NCI-H226 (cell line): ENCODE measurements at regions not wholly inside any gene's neighbourhood (a gene's known extent, or its start where the extent isn't known, plus 50 kb on each side); places are given as distances from the start of the nearest gene placed in this dataset.
A peak's percentile ranks its signal among the peaks of the same experiment; 100 is the strongest.

Experiments used
- DNase-seq: peaks from one replicate; pipeline ENCODE4 v3.0.0-alpha.2; 2015

DNA sequence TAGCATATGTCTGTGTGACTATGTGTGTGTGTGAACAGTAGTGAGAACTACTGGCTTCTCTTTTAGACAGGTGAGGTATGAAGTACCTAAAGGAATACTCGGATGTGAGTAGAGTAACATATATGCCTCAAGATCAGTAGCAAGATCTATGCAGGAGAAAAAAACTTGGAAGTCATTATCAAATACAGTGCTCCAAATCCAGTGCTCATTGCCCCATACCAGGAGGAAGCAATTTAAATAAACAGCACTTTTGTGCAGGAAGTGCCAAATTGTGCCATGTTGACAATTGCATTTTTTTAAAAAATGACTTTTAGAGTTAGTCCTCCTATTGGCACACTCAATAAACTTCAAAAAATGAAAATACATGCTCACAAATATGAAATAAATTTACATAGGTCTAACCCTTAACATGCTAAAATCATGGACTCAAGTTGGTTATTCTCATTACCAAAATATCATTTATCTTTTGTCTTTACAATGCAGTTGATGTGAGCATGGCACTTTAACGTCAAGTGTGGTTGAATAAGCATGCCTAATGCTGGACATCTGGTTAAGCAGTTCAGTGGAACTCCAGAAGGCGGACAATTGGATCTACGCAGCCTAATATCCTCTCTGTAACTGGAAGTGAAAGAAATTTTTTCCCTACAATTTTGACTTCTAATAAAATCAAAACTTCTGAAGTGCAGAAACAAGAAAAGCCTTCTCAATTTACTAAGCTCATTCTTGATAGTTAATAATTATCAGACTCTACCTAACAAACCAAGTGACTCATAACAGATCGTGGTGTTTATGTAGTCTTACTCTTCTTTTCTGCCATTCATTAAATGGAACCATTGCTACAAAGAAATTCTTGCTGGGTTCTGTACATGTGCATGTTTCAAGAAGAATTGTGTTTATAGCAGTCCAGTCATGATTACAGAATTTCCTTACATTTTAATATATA lies 195.2 kb downstream of the MDFIC start:
- no peak for DNase-seq

DNA sequence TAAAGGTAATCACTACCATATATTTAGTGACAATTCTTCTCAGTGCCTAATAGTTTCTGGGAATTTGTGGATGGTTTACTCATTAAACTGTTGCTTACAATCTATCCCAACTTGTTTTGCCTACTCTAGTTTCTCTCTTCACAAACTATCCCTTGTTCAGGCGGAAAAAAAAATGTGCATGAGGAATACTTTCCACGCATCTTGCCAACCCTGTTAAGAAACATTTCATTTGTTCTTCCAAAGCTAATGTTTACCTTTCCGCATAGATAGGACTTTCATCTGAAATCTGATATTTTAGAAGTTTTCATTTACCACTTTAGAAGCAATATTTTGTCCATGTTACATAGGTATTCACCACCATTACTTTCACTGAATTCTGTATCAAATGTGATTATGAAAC lies 191.9 kb downstream of the MDFIC start:
- DNase-seq, result no peak

DNA sequence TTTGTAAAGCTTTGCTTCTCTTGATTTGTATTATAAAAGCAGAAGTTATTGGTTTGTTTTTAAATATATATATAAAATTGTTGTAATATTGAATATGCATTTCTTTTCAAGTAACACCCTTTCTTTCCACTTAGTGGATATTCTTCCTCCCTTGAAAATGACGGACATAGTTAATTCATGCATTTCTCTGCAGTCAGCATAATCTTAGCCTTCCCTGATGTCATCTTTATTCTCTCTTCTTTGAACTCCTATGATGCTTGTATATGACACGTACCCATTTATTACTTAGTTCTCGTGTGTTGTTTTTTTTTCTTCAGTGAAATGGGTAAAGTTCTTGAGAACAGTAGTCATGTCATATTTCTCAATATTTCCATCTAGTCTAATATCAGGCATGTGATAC lies 191.2 kb downstream of the MDFIC start:
- no peak for DNase-seq

DNA sequence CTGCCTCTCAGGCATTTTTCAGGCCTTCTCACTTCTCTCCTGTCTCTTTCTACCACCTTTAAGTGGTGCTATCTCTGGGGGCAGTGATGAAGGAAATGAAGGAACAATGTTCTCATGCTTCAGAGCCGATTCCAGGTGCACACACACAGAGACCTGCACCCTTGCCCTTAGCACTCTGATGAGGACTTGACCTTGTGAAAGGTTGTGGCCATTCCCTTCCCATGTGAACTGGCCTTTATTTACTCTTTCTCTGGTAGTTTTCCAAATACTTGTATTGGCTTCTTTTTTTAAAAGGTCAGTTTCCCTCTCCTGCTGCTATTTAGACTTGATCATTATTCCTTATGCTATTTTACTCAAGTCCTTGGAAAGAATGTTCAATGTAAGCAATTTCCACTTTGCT lies 188.6 kb downstream of the MDFIC start:
- no peak for DNase-seq

DNA sequence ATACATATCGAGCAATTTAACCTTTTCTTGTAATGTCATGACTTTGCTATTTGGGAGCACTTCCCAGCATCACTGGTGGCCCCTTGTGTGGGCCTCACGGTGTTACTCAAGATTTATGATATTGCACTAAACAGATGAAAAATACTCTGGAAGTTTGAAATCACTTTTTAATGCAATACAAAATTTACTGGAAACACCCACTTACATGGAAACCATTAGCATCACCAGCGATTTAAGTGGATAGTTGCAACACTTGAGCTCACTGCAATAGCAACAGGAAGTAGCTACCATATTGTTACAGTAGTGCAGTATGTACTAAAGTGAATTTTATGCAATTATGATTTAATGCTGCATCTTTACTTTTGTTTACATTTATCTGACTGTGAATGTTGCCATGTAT lies 184.4 kb downstream of the MDFIC start:
- no peak for DNase-seq

DNA sequence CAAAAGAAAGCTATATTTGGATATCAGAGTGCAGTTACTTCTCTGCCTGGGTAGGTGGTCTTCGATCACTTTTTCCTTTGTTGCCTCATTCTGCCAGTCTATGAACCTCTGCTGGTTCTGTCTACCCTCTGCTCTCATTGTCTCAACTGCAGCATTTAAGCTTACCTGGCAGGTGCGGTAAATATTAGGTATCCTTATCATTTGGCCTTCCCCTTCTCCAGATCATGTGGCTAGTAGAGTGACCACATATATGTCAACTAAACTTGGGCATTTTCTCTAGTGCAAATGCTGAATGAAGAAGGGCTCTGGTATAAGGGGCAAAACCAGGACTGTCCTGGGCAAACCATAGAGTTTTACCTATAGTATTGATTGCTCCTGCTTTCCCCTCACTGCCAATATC lies 180.8 kb downstream of the MDFIC start:
- no peak for DNase-seq

DNA sequence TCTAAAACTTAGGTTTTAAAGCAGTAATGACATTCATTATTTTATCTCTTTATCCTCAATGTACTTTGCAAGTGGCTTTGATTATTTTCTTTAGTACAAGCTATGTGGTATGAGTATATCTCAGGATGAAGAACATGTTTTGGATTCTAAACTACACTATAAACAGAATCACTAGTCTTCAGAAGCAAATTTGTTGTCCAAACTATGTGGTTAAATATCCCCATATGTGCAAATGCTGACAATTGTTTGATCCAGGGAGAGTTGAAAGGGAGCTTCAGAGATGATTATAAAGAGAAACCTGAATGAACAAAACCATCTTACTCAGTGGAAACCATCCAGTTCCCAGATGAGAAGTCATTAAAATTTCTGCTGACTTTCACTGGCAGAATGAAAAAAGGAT lies 179.3 kb downstream of the MDFIC start:
- DNase-seq, result no peak

DNA sequence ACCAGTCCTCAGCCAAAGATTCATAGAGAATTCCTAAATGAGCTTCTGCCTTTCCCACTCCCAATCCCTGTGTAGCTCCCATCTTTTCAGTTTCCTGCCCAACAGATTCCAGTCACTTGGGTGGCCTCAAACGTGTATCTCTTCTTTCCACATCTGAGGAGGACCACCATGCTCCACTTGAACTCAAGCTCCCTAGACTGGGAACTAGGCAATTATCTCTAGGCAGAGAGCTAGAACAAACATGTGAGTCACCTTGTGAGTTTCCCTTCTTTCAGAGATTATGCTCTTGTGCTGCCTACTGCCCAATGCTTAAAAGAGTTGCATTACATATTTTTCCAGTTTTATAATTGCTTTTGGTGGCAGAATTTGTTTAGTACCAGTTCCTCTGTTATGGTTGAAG lies 178.0 kb downstream of the MDFIC start:
- peak; percentile 68 for DNase-seq

DNA sequence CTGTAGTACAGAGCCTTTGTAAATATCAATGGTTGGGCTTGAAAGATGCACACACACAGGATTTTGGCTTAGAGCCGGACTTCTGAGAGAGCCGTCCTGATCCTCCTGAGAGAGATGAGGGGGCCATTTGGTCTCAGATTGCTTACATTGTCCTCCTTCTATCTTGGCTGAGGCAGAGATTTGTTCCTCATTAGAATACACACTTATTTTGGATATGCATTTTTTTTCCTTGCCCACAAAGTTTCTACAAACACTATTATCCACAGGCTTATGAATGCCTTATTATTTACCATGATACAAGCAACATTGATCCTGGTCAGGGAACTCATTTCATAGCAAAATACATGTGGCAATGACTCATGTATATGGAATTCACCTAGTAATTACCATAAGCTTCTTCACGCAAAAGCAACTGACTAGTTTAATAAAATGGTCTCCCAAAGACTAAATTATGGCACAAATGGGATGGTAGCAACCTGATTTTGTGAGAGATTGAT lies 175.3 kb downstream of the MDFIC start:
- DNase-seq, result peak; percentile 16

DNA sequence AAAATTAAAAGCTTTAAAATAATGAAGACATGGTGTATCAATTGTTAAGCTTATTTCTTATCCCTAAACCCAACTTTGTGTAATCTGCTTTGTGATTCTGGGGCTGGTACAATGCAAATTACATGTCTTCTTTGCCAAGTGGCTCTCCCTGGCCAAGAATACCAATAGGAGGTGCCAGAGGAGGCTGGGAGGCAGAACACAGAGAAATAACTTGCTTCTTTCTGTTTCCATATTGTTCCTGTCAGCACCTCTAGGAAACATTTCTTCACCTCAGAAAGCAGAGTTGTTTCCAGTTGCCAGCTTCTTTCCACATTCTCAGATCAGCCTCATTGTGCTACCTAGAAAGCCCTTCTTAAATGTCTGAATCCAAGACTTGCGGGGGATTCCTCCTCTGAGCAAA lies 174.4 kb downstream of the MDFIC start:
- DNase-seq, result no peak

DNA sequence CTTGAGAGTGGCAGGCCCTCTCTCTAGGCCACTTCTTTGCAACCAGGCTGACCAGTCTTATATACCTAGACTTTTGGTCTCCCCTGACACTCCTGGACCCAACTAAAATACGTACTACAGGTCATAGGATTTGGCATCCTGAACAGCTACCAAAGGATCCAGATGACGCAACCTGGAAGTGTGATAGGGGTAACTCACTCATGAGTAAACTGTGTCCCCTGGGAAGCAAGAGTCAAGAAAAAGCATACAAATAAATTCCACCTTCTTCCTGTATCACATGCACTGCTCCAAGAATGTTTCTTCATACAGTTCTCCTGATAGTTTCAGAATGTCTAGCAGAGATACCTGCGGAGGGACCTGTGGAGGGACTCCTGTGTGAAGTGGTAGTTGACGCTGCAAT lies 172.3 kb downstream of the MDFIC start:
- DNase-seq, result peak; percentile 22

DNA sequence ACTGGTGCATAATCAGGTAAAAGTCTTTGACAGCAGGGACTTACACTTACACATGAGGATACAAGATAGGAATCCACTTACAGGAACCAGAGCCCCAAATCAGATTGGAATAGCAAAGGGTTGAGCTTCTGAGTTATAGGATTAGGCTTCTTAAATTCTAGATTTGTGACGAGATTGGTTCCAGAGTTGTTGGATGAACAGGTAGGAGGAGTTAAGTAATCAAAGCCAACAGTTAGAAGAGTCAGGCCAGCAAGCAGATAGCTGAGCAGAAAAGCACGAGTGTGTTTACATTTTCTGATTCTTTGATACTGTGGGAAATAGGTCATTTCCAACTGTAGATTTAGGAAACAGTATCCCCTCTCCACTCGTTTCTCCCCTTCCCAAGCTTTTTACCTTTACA lies 167.0 kb downstream of the MDFIC start:
- DNase-seq, result no peak

DNA sequence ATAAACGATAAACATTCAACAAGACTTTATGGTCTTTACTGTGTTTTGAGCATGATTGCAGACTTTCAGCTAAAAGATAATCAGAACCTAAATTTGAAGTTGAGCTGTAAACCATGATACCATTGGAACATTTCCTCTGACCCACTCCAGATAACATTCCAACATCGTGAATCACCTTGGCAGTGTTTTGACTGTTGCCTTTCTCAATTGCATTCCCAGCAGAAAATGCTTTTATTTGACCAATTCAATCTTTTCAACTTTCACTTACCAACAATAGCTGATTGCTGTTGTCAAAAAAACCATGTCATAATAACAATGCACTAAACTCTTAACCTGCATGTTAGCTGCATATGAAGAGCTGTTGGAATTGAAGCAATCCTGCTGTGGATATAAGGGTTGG lies 165.5 kb downstream of the MDFIC start:
- peak; percentile 88 for DNase-seq

DNA sequence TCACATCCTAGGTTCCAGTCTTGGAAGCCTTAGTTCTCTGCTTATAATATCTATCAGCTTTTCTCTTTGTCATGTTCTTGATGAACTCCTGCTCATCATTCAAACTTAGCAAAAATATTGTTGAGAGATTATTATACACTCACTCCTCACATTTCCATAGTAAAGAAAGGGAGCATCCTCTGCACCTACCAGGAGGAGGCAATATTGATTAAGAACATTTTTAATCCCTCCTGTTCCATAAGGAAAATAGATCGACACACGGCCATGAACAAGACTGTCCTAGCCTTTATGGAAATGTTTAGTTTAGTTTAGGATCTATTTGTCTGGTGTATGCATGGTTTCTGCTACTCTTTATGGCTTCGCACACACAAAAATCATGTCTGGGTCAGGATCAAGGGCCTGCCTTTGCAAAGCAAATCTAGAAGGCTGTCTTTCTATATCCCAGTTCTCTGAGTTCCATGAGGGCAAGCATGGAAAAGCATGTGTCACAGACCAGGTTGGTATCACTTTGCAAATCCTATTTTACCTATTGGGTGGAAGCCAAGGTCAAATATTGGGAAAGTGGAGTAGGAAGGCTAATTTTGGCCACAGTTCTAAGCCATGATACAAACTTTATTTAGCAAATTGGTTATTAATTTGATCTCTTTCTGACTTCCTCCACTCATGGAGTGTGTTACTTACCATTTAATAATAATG lies 164.4 kb downstream of the MDFIC start:
- DNase-seq, result no peak

DNA sequence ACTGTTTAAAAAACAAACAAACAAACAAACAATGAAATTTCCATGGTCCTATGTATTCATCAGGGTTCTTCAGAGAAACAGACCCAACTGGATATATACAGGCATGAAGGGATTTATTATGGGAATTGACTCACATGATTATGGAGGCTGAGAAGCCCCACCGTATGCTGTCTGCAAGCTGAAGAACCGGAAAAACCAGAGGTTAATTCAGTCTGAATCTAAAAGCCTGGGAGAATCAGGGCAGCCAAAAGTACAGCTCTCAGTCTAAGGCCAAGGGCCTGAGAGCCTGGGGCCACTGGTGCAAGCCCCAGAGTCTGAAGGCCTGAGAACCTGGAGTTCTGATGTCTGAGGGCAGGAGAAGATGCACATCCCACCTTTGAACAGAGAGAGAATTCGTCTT lies 163.5 kb downstream of the MDFIC start:
- DNase-seq, result no peak

DNA sequence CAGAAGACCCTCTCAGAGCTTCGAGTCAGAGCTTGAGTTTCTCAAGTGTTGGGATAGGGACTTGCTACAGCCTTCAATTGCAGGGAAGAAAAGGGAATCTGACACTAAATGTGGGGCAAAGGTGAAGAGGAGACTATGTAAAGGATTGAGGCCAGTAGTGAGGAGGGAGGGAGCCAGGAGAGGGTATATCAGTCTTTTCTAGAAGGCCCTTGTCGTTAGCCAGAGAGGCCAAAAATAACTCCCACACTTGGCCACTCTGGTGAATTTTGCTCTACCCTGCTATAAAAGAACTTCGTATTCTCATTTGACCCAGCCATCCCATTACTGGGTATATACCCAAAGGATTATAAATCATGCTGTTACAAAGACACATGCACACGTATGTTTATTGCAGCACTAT lies 162.0 kb downstream of the MDFIC start:
- no peak for DNase-seq

DNA sequence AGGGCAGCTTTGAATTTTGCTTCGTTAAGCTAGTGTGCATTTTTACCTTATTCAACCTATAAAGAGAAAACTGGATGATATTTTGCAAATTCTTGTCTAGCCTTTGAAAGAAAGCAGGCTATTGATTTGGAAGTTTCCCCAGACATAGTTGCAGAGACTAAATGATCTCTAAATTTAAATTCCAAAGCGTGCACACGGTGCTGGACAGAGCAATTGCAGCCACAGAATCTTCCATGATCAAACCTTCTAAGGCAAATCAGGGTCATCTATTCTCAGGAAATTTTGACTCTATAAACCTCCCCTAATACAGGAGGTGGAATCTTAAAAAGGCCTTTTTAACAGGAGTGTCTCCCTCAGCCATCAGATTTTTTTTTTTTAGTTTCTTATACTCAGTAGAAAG lies 159.9 kb downstream of the MDFIC start:
- no peak for DNase-seq

DNA sequence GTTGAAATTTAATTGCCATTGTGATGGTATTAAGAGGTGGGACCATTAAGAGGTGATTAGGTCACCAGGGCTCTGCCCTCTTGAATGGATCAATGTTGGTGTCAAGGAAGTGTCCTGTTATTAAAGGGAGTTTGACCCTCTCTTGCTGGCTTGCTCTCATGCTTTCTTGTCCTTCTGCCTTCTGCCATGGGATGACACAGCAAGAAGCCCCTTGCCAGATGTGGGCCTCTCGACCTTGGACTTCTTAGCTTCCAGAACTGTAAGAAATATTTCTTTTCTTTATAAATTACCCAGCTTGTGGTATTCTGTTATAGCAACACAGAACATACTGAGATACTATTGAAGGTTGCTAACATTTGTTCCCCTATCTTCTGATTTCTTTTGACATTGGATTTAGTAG lies 157.0 kb downstream of the MDFIC start:
- no peak for DNase-seq

DNA sequence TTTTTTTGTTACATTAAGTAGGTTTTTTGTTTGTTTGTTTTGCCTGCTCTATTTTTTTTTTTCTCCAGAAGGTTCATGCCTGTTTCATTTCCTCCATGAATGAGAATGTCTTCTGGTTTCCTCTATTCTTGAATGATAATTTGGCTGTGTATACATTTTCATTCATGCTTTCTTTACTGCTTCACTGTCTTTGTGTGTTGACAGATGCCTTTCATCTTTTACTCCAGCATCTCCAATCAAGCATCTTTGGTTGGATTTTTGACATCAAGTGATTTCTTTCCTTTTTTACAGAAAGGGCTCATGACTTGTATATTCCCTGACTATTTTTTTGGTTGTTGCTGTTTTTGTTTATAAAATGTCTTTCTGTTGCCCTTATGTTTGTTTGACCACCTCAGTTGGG lies 156.5 kb downstream of the MDFIC start:
- no peak for DNase-seq

DNA sequence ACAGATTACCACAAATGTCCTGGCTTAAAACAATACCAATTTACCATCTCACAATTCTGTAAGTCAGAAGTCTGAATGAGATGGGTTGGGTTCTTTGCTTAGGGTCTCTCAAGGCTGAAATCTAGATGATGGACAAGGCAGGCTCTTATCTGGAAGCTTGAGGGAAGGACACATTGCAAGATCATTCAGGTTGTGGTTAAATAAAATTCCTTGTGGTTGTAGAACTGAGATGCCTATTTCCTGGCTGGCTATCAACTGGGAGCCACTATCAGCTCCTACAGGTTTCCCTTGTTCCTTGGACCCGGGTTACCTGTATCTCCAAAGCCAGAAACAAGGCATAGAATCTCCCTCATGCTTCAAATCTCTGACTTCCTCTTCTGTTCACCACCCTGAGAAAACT lies 148.4 kb downstream of the MDFIC start:
- DNase-seq, result peak; percentile 81
